Activated CD4-positive, alpha-beta T cell treated with anti-CD3 and anti-CD28 coated beads, Interleukin-2, amount 50 U/mL, for 48 hours (primary cell): ENCODE measurements at regions not wholly inside any gene's neighbourhood (a gene's known extent, or its start where the extent isn't known, plus 50 kb on each side); places are given as distances from the start of the nearest gene placed in this dataset.

Source experiments
- DNase-seq, 2 experiments: peaks; one replicate each; pipeline ENCODE4 v3.0.0-alpha.2; 2020

DNA sequence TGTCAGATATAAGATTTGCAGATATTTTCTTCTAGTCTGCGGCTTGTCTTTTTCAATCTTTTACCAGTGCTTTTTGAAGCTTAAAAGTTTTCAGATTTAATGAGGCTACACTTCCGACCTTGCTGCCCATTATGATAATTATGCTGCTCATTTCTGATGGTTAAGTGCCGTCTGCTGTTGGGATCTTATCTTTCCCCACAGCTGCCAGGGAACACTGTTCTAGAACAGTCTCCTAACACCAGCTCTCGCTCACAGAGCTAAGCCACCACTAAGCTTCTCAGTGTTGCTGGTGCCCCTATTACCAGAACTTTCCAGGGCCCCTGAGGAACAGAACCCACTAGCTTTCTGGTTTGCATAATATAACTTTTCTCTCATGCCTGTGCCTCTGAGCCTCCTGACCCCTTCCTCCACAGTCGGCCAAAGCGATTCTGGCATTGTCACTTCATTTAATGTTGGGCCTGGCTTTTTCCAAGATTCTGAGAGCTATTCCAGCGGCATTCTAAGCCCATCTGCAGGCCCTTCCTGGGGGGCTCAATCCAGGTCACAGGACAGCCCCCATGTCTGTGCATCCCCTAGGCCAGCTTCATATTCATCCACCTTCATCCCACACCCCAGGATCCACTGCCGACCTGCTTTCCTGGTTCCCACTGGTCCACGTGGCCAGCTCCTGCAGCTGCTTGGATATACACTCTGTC, 237.0 kb downstream of the PTPRU start:
- no peak for DNase-seq

GRCh38 chr1:29471487-29472313, 235.4 kb downstream of the PTPRU start:
- DNase-seq = no peak

GRCh38 chr1:29470788-29471119, 234.4 kb downstream of the PTPRU start:
- DNase-seq = no peak

GRCh38 chr1:29470087-29470787, 233.9 kb downstream of the PTPRU start:
- no peak for DNase-seq

GRCh38 chr1:29469457-29469856, 233.1 kb downstream of the PTPRU start:
- no peak for DNase-seq

DNA sequence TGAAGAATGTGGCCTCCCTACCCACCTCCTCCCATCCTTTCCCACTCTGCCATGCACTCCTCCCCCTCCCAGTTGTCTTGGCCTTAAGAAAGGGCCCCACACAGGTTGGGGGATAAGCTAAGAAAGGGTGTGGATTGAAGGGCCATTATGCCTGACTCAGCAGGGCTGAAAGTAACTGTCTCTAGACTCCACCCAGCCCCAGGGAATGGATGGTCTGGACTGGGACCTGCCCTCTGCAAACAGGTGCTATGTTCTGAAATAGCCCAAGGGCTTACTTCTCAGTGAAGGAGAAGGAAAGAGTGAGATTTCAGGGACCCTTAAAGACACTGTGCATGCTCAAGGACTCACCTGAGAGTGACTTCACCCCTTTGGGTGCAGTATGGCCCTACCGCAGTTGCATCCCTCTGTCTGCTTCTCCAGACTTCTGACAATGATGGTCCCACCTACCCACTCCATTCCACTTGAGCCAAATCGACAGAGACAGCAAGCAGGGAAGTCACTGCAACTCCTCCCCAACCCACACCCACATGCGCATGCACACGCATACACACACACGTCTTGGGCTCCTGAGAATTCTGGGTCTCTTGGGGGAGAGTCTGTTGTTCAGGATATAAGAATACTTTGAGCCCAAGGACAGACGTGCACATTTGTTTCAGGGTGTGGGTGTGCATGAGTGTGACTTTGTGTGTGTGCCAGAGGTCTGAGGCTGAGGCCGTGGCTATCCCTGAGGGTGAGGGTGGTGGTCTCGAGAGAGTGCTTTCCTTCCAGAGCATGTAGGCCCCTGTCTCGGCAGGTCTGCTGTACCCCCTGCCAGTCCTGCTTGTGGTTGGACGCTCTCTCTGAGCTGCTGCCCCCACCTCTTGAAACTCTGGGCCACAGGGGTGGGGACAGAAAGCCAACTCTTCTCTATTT, 231.9 kb downstream of the PTPRU start:
- DNase-seq = no peak

DNA sequence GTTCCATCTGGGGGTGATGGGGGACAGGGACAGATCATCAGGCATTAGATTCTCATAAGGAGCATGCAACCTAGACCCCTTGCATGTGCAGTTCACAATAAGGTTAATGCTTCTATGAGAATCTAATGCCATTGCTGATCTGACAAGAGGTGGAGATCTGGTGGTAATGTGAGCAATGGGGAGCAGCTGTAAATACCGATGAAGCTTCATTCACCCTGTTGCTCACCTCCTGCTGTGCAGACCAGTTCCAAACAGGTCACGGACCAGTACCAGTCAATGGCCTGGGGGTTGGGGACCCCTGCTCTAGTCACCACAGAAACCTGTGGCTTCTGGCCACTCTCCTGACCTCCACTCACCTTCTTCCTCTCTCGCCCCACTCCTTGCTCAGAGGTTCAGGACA, 229.9 kb downstream of the PTPRU start:
- DNase-seq = no peak

GRCh38 chr1:29465755-29466154, 229.4 kb downstream of the PTPRU start:
- no peak for DNase-seq

DNA sequence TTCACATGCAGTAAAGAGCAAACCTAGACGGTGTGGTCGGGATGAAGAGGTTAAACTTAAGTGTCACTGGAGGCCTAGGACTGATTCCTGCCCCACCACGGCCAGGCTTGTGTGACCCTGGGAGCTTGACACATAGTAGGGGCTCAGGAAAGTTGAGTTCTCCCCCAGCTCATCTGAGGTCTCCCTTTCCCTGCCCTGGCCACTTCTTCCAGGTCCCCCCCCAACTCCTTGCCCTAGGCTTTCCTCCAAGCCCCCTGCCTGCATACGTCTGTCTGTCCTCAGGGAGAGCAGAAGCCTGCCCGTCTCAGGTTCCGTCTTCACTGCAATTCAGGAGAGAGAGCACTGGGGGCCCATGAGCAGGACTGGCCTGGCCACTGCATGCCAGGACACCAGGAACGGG, 225.8 kb downstream of the PTPRU start:
- DNase-seq = no peak

- no peak for DNase-seq
Observed at GRCh38 chr1:29461115-29461739, 224.9 kb downstream of the PTPRU start.

- no peak for DNase-seq
Observed at GRCh38 chr1:29460694-29461093, 224.4 kb downstream of the PTPRU start.

- DNase-seq = no peak
Observed at GRCh38 chr1:29460041-29460610, 223.8 kb downstream of the PTPRU start.

DNA sequence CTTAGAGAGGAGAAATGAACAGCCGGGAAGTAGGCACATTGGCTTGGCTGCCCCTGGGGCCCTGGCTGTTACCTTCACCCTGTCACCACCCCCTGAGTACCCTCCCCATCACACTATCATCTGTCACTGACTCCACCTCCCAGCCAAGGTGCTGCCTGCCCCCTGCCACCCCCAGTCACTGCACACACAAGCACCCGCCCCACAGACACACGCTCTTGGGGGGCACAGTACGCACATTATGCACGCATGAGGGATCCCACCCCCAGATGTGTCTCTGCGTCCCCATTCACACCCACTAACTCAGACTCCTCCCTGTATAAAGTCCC, 223.3 kb downstream of the PTPRU start:
- no peak for DNase-seq

DNA sequence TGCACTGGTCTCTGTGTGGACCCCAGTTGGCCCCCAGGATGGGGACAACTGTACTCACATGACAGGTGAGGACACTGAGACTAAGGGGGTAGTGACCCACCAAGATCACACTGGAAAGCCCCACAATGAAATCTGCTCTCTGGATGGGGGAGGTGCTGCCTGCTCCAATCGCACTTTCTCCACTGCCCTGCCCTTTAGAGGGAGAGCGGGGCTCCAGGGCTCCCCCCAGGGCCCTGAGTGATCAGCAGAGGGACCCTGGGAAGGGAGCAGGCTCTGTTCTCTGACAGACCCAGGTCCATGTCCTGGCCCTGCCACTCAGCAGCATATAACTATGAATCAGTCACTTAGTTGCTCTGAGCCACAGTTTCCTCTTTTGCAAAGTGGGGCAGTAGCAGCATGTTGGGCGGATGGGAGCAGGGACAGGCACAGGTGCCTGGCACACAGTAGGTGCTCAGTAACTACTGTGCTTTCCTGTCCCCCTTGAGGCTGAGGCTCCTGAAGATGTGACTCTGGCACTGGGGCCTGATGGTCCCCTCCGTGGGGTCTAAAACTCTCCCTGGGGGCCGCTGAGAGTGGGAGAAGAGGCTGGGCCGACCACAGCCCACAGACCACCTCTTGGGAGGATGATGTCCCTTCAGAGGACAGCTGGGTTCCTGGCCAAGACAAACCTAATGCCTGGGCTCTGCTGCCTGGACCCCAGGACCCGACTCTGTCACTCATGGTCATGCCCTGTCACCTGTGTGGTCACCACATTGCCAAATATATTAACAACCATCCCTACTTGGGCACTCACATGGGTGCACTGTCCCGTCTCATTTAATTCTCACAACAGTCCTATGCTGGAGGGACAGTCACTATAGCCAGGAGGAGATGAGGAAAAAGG, 222.7 kb downstream of the PTPRU start:
- DNase-seq = no peak

GRCh38 chr1:29457496-29458368, 221.4 kb downstream of the PTPRU start:
- DNase-seq = no peak

DNA sequence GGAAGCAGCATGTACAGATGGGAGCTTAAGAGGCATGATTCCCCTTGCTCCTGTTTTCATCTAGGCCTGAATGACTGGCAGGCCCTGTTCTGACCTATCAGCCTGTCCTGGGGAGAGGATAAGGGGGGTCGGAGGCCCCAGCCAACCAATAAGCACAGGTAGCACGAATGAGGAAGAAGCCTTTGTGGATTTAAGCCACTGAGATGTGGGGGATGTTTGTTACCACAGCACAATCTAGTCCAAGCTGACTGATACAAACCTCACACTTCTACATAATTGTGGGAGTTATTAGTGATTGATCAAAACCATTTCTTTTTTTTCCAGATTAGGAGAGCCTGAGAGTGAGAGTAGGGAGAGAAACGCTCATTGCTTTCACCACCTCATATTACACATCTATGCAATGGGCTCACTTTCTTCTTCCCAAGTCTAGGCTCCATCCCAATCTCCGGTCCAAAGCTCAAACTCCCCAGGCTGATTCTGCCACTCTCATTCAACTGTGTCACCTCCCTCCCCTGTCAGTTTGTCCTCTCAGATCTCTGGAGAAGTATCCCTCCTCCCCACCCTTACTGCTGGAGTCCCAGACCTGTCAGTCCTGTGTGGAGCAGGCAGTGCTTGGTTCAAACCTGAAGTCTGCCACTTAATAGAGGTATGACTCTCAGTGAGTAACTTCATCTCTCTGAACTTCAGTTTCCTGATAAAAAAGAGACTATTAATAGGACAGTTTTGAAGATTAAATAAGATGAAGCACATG, 220.5 kb downstream of the PTPRU start:
- DNase-seq = no peak

DNA sequence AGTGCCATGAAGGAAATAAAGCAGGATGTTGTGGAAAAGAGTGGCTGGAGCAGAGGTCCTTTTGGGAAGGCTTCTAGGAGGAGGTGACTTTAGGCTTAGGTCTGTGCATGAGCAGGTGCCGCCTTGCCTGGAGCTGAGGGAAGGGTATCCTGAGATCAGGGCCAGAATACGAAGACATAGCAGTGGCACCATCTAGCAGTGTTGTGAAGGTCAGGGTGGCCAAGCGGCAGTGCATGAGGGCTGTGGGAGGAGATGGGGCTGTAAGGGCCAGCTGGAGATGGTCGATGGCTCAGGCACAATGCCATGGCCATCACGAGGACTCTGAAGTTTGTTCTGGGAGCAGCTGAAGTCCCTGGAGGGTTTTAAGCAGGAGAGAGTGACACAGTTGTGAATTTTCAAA, 219.5 kb downstream of the PTPRU start:
- DNase-seq = no peak

DNA sequence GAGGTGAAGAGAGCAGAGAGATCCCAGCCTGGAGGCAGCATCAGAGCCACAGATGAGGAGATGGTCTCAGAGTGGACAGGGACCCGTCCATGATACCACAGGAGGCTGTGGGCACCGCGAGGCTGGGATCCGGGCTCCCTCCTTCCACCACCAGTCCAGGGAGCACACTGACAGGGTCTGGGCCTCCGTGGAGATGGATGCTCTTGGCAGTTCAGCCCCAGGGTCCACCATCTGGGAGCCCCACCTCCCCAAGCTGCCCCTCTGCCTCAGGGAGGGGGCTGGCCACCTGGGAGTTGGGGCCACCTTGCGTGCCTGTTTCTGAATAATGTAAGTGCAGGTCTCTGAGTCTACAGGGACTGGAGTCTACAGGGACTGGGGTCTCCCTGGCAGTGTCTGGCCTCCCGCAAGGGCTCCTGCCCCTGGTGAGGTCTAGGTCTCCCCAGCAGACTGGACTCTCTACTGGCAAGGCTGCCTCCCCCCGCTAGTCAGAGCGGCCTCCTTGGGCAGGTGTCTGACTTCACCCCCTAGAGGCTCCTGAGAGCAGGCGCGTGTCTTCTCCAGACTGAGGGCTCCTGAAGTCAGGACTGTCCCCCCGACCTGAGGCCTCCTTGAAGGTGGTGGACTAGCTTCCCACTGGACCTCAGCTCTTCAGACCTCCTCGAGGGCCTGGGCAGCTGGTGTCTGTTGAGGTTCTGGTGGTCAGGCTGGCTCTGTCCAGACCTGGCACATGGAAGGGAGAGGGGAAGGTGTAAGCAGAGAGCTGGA, 218.5 kb downstream of the PTPRU start:
- DNase-seq = no peak
